Keratinocyte (primary cell): ENCODE measurements at regions not wholly inside any gene's neighbourhood (a gene's known extent, or its start where the extent isn't known, plus 50 kb on each side); places are given as distances from the start of the nearest gene placed in this dataset.

Experiments
- DNase-seq: peaks from one replicate; pipeline ENCODE4 v3.0.0-alpha.2; 2011; ENCODE audit warnings: low read depth, missing footprints, low spot score
- FAIRE-seq: peaks from 2 replicates; lab custom pipeline; 2011; peaks lifted over from hg19 to GRCh38; lab: Jason Lieb, UNC
- H2AFZ ChIP-seq: 2 replicates; pipeline ENCODE4 v1.6.0; 2012; ENCODE audit warnings: low read length, control low read depth, inconsistent platforms; ENCODE audit not compliant: control insufficient read depth
- H3K27ac ChIP-seq: 2 replicates; pipeline ENCODE4 v1.5.1; 2011; ENCODE audit warnings: low read length; ENCODE audit not compliant: control insufficient read depth, insufficient read depth
- H3K27me3 ChIP-seq: 3 replicates; pipeline ENCODE4 v1.6.0; 2011; ENCODE audit warnings: low read length; ENCODE audit not compliant: control insufficient read depth, insufficient read depth; ENCODE audit errors: extremely low read depth
- H3K36me3 ChIP-seq, 2 experiments: 2 replicates in 1 of 2; 3 replicates in 1 of 2; pipeline ENCODE4 v1.5.1; 2011; ENCODE audit warnings: low read length in 2 of 2, mild to moderate bottlenecking in 1 of 2; ENCODE audit not compliant: control insufficient read depth in 2 of 2, insufficient read depth in 2 of 2; ENCODE audit errors: extremely low read depth in 1 of 2
- H3K4me1 ChIP-seq: 3 replicates; pipeline ENCODE4 v1.5.1; 2011; ENCODE audit warnings: low read length; ENCODE audit not compliant: control insufficient read depth, insufficient read depth; ENCODE audit errors: extremely low read depth
- H3K4me2 ChIP-seq: 3 replicates; pipeline ENCODE4 v1.6.0; 2011; ENCODE audit warnings: low read depth, low read length; ENCODE audit not compliant: control insufficient read depth, insufficient read depth; ENCODE audit errors: extremely low read depth
- H3K4me3 ChIP-seq, 3 experiments: fragments of 200-600 bp in 1 of 3; sonication (generic) in 1 of 3; 2 replicates in 2 of 3; 3 replicates in 1 of 3; pipeline ENCODE4 v1.5.1; 2011 to 2016; ENCODE audit warnings: low read length in 3 of 3, mild to moderate bottlenecking in 3 of 3, control low read depth in 2 of 3, inconsistent platforms in 1 of 3, low read depth in 1 of 3, mixed read lengths in 1 of 3, mixed run types in 1 of 3, moderate library complexity in 1 of 3; ENCODE audit not compliant: control insufficient read depth in 2 of 3, insufficient read depth in 2 of 3; ENCODE audit errors: extremely low read depth in 1 of 3
- H3K79me2 ChIP-seq: 2 replicates; pipeline ENCODE4 v1.6.0; 2012; ENCODE audit warnings: low read length; ENCODE audit not compliant: control insufficient read depth, insufficient read depth
- H3K9ac ChIP-seq: 3 replicates; pipeline ENCODE4 v1.6.0; 2011; ENCODE audit warnings: low read length; ENCODE audit not compliant: control insufficient read depth, insufficient read depth; ENCODE audit errors: extremely low read depth
- H3K9me1 ChIP-seq: 3 replicates; pipeline ENCODE4 v1.6.0; 2011; ENCODE audit warnings: low read length; ENCODE audit not compliant: control insufficient read depth, insufficient read depth; ENCODE audit errors: extremely low read depth
- H3K9me3 ChIP-seq: 2 replicates; pipeline ENCODE4 v1.5.1; 2012; ENCODE audit warnings: low read depth, low read length; ENCODE audit not compliant: control insufficient read depth
- H4K20me1 ChIP-seq: 3 replicates; pipeline ENCODE4 v1.6.0; 2011; ENCODE audit warnings: low read length; ENCODE audit not compliant: control insufficient read depth, insufficient read depth; ENCODE audit errors: extremely low read depth
- EZH2 ChIP-seq: IDR thresholded peaks from one replicate; pipeline ENCODE4 v1.6.1; 2012; ENCODE audit warnings: inconsistent platforms, mild to moderate bottlenecking, low read length, moderate library complexity
- dilution Hi-C: fragments of 300-500 bp; cut with MboI; formaldehyde crosslinking; loops from one replicate; pipeline ENCODE4 v1.7.0; 2020; ENCODE audit warnings: low sequenced_read_pairs; ENCODE audit not compliant: extremely low pct_ligation_motif_present
- TF ChIP-seq, protein P1 (sequence below), 3 experiments: IDR thresholded peaks in 1 of 3; conservative IDR thresholded peaks in 1 of 3; optimal IDR thresholded peaks in 1 of 3; 2 replicates in 2 of 3; 3 replicates in 1 of 3; pipeline versions ENCODE3 to v1.5.1; 2011; ENCODE audit warnings: low read length in 3 of 3, mild to moderate bottlenecking in 3 of 3, moderate library complexity in 2 of 3, control low read depth in 1 of 3, inconsistent platforms in 1 of 3; ENCODE audit not compliant: insufficient read depth in 2 of 3; ENCODE audit errors: extremely low read depth in 1 of 3

DNA sequence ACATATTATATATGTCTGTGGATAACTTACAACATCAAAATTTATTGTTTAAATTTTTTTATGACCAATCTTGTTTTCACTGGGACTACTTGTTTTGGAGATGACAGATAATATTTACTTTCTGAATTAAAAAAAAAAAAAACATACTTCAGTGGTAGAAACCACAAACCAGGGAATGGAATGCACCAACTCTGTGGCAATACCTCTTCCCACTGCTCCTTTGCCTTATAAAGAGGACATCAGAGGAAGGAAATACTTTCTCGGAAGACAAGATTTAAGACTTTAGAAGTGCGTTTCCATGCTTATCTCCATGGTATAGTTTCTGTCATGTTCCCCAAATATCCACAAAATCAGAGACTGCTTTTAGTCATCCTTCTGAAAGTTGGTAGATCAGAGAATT, 1241.1 kb upstream of the EYS start:
- Histone ChIP-seq H3K4me2 (no peak overlapping the region), H3K9me1 (no peaks in the 10 kb centered on the region), H3K27ac (no peak overlapping the region), H3K4me1 (no peaks in the 10 kb centered on the region), H3K36me3 (no peaks in the 10 kb centered on the region), H2AFZ (no peak overlapping the region), H3K9ac (no peak overlapping the region), H3K9me3 (no peaks in the 10 kb centered on the region), H3K4me3 (no peak overlapping the region), H3K27me3 (no peaks in the 10 kb centered on the region), H3K79me2 (no peaks in the 10 kb centered on the region), H4K20me1 (no peaks in the 10 kb centered on the region)
- no peak for FAIRE-seq
- no peak for DNase-seq
- TF ChIP-seq EZH2, result no peak
- TF ChIP-seq, protein P1, sequence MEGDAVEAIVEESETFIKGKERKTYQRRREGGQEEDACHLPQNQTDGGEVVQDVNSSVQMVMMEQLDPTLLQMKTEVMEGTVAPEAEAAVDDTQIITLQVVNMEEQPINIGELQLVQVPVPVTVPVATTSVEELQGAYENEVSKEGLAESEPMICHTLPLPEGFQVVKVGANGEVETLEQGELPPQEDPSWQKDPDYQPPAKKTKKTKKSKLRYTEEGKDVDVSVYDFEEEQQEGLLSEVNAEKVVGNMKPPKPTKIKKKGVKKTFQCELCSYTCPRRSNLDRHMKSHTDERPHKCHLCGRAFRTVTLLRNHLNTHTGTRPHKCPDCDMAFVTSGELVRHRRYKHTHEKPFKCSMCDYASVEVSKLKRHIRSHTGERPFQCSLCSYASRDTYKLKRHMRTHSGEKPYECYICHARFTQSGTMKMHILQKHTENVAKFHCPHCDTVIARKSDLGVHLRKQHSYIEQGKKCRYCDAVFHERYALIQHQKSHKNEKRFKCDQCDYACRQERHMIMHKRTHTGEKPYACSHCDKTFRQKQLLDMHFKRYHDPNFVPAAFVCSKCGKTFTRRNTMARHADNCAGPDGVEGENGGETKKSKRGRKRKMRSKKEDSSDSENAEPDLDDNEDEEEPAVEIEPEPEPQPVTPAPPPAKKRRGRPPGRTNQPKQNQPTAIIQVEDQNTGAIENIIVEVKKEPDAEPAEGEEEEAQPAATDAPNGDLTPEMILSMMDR (optimal IDR thresholded peaks at IDR 0.05 in 1 of 3, IDR thresholded peaks at IDR 0.05 in 1 of 3, conservative IDR thresholded peaks at IDR 0.05 in 1 of 3; ENCODE audit: extremely low read depth in 1 of 3, insufficient read depth in 2 of 3, low read length in 3 of 3), result no peak
- dilution Hi-C loops, result no loop called here

DNA sequence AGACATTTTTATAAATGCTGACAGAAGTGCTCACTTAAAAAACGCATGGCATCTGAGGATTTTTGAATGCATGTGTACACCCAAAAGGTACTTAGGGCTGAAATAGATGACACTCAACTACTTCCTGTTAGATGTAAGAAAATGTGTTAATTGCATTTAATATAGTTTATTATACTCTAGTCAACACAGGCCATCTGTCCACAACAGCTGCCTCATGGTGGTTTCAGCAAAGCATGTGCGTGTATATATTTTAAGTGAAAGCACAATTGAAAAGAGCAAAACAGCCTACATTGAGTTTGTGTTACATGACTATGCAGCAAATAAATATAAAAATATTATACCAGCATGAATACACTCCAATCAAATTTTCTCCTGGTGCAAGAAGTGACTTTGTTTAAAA, 1233.0 kb upstream of the EYS start:
- H3K9me1 ChIP-seq, result no peaks in the 10 kb centered on the region
- no peak for TF ChIP-seq EZH2
- TF ChIP-seq, protein P1 (optimal IDR thresholded peaks at IDR 0.05 in 1 of 3, IDR thresholded peaks at IDR 0.05 in 1 of 3, conservative IDR thresholded peaks at IDR 0.05 in 1 of 3; ENCODE audit: extremely low read depth in 1 of 3, insufficient read depth in 2 of 3, low read length in 3 of 3), result no peak

More for the DNA sequence above, 1233.0 kb upstream of the EYS start:
- Histone ChIP-seq H3K27ac (no peak overlapping the region), H3K9me3 (no peaks in the 10 kb centered on the region), H3K4me3 (no peak overlapping the region), H3K36me3 (no peaks in the 10 kb centered on the region), H3K9ac (no peak overlapping the region), H3K4me2 (no peak overlapping the region), H3K27me3 (no peaks in the 10 kb centered on the region), H3K79me2 (no peaks in the 10 kb centered on the region), H2AFZ (no peak overlapping the region), H3K4me1 (no peaks in the 10 kb centered on the region), H4K20me1 (no peaks in the 10 kb centered on the region)
- FAIRE-seq, result no peak
- dilution Hi-C loops, result no loop called here
- DNase-seq, result no peak
